ENCODE measurements at regions not wholly inside any gene's neighbourhood (a gene's known extent, or its start where the extent isn't known, plus 50 kb on each side); places are given as distances from the start of the nearest gene placed in this dataset.

- no peak for TF ChIP-seq CTCF (IDR thresholded peaks at IDR 0.05)
- TF ChIP-seq POLR2A (IDR thresholded peaks at IDR 0.05) = no peak
- no peak for TF ChIP-seq POLR2AphosphoS5 (IDR thresholded peaks at IDR 0.05)
Observed at GRCh38 chr20:30489614-30490003, 767.9 kb upstream of the DEFB115 start.
